ENCODE measurements at regions not wholly inside any gene's neighbourhood (a gene's known extent, or its start where the extent isn't known, plus 50 kb on each side); places are given as distances from the start of the nearest gene placed in this dataset.
A peak's percentile ranks its signal among the peaks of the same experiment; 100 is the strongest.

GRCh38 chr1:235925016-235925415 is 58.3 kb upstream of the LYST start:
- DNase-seq = no peak

- DNase-seq = no peak
These were observed 56.8 kb upstream of the LYST start for GRCh38 chr1:235923466-235924021.

DNA sequence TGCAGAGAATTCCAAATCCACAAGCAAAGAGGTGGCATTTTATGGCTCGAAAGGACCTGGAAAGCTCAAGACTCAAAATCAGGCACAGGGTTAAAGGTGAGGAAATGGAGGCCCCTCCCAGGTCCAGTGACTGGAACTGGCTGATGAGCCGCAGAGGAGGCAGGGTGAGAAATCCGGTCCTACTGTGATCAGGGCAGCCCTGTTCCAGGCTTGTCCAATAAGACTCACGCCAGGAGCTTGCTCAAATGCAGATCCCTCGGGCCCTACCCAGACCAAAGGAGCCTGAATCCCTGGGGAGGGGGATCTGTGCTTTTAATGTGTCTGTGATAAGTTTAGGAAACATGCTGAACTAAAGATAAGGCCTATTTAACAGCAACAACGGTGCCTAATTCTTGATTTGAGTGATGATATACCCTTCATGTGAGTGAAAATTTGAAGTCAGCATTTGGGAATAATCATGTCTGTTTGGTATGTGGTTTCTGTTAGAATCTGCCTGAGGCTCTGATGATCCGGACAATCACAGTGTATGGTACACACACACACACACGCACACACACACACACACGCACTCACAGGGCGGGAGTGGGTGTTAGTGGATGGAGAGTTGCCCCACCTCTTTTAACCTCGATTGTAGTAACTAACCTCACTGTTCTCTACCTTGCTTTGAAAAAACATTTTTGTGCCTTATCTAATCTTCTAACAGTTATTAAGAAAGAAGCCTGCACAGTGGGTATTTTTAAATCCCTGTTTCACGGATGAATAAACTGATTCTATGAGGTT is 54.1 kb upstream of the LYST start:
- no peak for DNase-seq

DNA sequence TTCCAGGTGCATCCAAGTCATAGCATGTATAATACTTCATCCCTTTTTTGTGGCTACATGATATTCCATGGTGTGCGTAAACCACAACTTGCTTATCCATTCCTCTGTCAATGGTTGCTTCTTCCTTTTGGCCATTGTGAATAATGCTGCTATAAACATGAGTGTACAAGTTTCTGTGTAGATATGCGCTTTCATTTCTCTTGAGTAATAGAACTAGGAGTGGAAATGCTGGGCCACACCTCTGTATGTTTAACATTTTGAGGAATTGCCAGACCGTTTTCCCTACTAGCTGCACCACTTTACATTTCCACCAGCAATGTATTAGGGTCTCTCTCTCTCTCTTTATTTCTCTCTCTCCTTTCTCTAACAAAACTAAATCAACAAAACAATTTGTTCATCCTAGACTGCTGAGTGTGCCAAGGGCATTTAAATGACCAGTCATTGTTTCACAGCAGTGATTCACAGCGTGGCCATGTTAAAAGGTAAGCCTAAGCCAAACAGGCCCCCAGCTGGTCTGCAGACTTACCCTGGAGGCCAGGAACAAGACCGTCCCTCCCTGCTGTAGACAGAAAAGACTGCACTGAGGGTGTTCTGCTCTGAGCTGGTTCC is 53.2 kb upstream of the LYST start:
- DNase-seq = no peak

GRCh38 chr1:235919127-235919832 is 52.6 kb upstream of the LYST start:
- no peak for DNase-seq

GRCh38 chr1:235918465-235918864 is 51.8 kb upstream of the LYST start:
- no peak for DNase-seq

DNA sequence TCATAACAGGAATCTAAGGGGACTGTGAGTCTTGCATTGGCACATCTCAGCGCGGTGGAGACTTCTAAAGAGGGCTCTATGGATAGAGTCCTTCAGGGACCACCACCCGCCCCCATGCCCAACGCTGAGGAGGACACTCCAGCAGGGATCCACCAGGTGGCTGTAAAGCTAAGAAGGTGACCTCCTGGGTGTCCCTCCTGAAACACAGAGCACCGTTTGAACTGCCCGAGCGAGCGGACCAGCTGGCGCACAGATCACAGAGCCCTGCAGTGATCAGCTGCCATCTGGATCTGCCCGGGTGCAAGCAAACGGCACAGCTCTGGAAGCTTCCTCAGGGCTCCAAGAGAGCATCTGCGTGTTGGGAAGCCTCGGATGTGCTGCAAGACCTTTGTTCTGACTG is 51.3 kb upstream of the LYST start:
- peak; percentile 21 for DNase-seq

DNA sequence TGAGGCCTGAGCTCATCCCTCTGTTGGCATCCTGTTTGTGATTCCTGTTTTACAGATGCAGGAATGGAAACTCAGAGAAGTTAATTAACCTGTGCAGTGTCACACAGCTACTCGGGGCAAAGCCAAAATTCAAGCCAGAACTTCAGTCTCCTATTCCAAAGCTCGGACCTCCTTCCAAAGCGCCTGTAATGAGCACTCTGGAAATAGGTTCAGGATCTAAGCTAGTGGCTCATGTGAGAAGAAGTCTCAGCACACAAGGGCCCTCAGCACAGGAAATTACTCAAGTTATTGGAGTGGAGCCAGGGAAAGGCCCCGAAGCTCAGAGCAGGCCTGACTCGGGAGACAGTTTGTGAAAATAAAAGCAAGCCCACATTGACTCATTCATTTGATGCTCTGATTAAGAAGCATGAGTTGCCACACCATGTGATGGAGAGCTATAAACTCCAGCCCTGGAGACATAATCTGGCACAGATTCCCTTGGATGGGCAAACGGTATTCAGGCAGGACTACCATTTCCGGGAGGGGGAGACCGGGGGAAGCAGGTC is 50.6 kb upstream of the LYST start:
- peak; percentile 45 for DNase-seq
